Activated CD4-positive, alpha-beta T cell treated with anti-CD3 and anti-CD28 coated beads, Interleukin-2, Interleukin-4, amounts not matched to agents 100 ng/mL and 50 ng/mL, durations not matched to agents 16 hours and 8 hours (primary cell): ENCODE measurements at regions not wholly inside any gene's neighbourhood (a gene's known extent, or its start where the extent isn't known, plus 50 kb on each side); places are given as distances from the start of the nearest gene placed in this dataset.
A peak's percentile ranks its signal among the peaks of the same experiment; 100 is the strongest.
"Not testable (repeated sequence)": the region's sequence is repeated elsewhere in the genome, so short reads cannot be mapped to it uniquely, and the experiment has no call there.

Experiments
- DNase-seq: peaks from one replicate; pipeline ENCODE4 v3.0.0-alpha.2; 2020; ENCODE audit warnings: low spot score

DNA sequence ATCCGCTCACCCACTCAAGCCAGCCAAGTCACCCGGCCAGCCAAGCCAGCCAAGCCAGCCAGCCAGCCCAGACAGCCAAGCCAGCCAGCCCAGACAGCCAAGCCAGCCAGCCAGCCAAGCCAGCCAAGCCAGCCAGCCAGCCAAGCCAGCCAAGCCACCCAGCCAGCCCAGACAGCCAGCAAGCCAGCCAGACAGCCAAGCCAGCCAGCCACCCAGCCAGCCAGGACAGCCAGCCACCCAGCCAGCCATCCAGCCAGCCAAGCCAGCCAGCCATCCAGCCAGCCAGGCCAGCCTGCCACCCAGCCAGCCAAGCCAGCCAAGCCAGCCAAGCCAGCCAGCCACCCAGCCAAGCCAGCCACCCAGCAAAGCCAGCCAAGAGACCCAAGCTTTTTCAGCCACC is 316.8 kb upstream of the PLGLB2 start:
- not testable (repeated sequence) for DNase-seq

DNA sequence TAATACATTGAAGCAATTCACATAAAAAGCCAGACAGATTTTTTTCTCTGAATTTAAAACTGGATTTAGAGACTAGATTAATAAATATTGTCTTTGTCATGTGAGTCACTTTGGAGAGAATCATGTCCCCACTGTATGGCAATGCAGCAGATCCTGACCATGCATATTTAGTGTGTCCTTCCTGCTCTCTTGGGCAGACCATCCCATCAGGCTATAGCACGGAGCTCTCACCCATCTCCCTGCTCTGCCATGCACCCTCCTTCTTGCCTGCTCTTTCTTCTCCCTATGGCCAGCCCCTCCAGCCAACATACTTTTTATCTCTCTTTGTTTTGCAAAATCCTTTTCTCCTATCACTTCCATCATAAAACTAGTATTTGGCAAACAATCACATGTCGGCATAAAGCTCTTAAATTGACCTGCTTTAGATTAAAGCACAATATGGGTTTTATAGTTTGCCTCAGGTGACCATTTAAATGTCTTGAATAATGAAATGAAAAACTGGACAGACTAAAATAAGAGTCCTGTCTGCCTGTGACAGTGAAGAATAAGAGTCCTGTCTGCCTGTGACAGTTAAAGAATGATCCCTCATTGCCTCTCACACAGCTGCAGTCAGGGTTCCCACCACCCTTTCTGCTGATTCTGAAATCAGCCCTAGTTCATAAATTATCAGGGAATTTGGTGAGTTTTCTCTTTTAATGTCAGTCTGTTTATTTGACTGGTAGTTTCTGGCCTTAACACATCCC is 315.0 kb upstream of the PLGLB2 start:
- DNase-seq = not testable (repeated sequence)

DNA sequence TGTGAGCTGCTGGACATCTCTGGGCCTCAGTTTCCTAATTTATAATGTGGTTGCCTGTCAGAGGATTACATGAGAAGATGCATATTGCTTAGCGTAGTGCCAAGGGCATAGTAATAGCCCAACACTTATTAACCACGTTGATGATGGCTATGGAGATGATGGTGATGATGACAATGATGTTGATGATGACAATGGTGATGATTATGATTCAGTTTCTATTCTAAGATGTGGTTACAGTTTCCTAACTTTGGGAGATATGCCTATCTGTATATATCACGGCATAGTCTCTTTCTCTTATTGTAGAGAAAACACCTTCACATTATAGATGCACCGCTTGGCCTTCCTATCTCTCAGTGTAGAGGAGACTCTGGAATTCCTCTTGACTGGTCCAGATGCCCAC is 311.9 kb upstream of the PLGLB2 start:
- not testable (repeated sequence) for DNase-seq

DNA sequence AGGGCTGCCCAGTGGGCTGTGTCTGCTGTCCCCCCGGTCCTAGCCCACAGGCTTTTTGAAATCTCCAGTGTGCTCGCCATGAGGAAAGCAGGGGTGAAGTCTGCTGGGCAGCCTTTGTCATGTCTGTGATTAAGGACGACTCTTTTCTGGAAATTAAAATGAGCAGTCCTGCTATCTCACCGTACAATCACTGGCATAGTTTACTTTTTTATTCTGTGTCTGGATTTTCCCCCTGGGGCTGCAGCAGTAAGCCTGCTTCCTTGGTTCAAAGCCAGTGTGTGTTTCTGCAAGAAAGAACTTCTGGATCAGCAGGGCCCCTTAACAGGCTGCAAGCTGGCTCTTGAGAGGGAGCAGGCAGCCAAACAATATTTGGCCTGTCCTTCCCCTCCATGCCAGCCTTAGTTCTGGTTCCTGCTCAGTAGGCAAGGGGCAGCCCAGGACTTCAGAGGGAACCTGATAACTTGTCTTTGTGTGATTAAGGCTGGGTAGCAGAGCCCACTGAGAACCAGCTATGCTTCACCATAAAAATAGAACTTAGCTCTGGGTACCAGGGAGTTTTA is 310.1 kb upstream of the PLGLB2 start:
- not testable (repeated sequence) for DNase-seq

DNA sequence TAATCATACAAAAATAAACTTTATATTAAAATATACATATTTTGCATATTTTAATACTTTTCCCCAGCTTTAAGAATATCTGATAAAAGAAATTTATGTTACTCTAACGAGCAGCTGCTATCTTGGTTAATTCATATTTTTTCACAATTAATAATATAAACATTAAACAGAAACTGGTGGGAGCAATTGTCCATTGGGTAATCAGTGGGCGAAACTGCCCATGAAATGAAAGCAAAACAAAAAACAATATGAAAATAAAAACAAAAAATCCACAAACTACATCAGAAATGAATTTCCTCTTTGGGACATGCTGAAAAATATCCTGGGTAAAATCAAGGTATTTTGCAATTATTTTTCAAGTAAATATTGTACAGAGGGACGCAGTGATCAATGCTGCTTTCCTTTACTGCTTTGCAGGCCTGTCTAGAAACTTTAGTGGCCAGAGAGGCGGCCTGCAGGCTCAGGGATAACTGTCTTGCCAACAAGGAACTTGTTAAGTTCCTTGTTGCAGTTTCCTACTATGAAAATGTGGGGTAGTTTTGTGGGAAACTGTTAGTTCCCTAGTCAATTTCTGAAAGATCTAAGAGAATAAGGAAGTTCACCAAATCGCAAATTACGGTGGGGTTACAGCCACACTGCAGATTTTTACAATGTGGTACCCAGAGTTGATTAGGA is 309.0 kb upstream of the PLGLB2 start:
- DNase-seq = not testable (repeated sequence)

DNA sequence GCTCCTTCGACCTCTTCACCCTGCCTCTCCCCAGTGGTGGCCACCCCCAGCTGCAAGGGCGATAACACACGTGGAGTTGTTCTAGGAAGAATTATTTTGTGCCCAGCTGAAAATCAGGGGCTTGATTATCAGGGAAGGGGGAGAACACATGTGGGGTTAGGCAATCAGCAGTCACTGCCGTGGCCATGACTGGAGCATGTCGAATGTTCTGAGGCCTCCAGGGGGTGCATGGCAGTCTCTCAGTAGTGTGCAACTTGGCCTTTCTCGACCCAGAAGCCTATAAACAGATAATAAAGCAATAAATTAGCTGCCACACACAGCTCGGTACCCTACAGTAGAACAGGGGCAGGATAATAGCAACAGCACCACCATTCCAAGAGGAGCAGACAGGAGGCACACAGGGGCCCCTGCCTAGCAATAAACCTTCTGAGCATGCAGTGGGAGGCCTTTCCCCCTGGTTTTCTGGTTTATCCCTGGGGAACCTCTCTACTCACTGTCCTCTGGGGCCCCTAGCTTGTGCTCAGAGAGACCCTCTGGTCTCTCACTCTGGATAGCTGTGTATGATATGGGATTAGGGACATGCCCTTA is 308.2 kb upstream of the PLGLB2 start:
- not testable (repeated sequence) for DNase-seq

DNA sequence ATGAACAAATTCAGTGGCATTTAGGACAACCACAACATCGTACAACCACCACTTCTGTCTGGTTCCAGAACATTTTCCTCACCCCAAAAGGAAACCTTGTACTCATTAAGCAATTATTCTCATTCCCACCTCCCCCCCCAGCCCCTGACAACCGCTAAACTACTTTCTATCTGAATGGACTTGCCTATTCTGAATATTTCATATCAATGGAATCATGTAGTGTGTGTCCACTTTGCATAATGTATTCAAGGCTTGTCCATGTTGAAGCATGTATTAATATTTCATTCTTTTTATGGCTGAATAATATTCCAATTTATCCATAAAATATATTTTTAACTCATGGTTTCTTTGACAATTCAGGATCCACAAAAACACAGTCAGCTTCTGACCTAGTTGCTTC is 307.2 kb upstream of the PLGLB2 start:
- not testable (repeated sequence) for DNase-seq

DNA sequence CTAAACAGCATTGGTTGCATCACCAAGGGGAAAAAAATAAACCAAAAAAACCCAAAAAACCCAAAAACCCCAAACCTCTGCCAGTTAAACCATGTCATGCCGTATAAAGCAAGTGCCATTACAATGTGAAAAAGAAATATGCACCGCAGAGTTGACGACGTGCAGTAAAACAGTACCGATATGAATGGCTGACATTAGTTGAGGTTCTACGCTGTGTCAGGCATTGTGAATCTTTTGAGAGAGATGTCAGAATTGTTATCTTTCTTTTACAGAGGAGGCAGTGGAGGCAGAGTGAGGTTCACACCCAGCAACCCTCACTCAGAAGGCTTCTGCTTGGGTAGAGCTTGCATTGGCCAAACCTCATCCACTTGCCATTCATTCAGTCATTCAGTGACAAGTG is 306.5 kb upstream of the PLGLB2 start:
- DNase-seq = peak; percentile 71

DNA sequence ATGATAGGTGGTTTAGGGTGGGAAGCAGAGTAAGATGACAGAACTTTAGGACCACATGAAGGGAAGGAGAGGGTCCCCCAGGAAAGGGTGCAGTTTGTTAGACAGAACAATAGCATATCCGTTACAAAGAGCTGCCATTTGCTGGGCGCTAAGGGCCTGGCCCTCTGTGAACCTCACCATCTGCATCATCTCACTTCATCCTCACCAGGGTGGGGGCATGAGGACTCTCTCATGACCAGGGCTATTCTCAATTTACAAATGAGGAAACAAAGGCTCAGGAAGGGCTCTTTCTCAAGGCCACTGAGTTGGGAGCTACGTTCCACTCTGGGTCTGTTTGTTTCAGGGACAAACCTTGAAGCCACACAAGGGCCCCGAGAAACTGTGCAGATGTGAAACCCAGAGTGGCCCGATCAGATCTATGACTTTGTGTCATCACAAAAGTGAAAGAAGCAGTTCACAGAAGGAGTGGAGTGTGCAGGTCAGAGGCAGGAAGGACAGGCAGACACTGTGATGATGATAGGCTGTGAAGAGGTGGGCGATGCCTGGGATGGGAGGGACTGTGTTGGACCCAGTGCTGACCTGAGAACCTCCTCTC is 304.8 kb upstream of the PLGLB2 start:
- DNase-seq = peak; percentile 64

DNA sequence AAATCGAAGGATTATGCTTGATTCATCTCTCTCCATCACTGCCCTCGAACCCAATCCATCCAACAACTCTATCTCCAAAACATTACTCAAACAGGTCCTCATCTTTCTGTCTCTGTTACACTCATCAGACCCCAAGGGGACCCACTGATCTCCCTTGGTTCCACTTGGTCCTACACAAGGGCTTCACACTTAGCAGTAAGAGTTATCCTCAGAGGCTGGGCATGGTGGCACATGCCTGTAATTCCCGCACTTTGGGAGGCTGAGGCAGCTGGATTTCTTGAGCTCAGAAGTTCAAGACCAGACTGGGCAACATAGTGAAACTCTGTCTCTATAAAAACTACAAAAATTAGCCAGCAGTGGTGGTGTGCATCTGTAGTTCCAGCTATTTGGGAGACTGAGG is 302.9 kb upstream of the PLGLB2 start:
- not testable (repeated sequence) for DNase-seq

DNA sequence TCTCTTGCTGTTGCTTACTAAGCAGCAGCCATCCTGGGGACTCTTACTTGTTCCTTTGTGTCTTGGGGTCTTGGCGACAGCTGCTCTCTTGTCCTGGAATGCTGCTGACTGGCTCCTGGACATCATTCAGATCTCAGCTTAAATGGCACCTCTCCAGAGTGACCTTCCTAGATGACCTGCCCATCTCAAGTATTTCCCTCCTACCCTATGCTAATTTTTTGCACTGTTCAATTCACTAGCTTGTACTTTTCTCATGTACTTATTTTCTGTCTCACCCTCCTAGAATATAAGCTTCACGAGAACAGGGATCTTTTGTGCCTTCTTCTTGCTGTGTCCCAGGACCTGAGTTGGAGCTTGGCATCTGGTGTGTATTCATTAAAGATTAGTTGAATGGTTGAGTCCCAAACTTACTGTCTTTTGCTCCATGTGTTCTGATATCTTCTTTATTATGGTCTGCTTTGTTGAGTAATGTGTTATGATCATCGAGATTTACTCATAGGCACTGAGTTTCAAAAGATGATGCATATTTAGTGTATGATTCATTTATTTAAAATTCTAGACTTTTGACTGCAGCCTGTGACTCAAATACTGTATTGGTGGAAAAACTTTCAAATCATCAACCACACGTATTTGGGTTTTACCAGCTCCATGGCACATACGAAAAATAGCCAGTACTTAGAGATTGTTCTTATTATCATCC is 302.1 kb upstream of the PLGLB2 start:
- DNase-seq = not testable (repeated sequence)

DNA sequence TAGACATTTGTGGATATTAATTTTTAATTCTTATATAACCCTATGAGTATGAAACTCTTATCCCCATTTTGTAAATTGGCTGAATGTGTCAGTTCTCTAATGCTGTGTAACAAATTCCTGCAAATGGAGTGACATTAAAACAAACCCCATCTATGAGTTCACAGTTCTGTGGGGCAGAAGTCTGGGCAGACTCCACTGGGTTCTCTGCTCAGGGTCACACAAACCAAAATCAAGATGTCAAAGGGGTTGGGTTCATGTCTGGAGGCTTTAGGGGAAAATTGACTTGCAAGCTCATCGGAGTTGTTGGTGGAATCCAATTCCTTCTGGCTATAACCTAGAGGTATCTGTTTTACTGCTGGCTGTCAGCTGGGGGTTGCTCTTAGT is 301.6 kb upstream of the PLGLB2 start:
- DNase-seq = not testable (repeated sequence)

DNA sequence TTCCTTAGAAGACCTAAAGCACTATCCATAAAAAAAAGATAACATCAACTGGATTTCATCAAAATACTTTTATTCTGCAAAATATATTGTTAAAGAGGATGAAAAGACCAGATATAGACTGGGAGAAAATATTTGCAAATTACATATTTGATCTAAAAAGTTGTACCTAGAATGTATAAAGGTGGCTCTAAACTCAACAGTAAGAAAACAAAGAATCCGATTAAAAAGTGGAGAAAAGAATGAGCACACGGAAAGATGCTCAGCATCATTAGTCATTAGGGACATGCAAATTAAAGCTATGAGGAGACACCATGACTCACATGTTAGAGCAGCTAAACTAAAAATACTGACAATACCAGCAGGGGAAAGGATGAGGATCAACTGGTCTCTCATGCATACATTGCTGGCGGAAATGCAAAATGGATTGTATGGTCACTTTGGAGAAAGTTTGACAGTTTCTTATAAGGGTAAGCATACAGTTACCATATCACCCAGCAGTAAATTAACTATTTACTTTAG is 298.4 kb upstream of the PLGLB2 start:
- not testable (repeated sequence) for DNase-seq

DNA sequence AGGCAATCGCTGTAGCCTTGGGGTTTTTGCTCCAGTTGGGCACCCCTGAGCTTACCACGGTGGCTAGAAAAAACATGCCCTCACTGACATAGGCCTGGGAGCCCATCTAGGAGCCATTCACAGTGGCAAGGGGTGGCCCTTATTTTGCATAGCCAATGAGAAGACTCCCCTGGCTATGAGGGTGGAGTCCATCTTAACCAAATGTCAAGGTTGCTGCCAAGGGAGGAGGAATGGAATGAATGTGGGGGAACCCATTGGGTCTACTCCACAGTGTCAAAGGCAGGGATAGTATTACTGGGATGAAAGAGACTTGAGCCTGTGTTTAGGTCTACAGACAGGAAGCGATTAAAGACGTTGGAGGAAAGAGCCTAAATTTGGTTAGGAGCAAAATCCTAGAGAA is 295.7 kb upstream of the PLGLB2 start:
- not testable (repeated sequence) for DNase-seq

DNA sequence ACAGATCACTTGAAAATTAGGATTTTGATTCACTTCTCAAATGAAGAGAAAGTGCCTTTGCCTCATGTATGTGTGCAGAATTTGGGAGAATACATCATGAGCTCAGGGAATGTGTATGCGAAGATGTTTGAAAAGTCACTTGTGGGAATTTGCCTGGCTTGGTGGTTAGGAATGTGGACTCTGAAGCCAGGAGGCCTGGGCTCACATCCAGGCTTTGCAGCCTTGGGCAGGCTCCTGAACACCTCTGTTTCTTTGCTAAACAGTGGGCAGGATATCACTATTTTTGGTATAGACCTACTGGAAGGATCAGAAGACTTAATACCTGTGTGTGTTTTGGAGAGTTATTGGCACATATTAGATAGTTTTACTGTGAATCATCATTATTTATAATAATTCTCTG is 295.0 kb upstream of the PLGLB2 start:
- not testable (repeated sequence) for DNase-seq

DNA sequence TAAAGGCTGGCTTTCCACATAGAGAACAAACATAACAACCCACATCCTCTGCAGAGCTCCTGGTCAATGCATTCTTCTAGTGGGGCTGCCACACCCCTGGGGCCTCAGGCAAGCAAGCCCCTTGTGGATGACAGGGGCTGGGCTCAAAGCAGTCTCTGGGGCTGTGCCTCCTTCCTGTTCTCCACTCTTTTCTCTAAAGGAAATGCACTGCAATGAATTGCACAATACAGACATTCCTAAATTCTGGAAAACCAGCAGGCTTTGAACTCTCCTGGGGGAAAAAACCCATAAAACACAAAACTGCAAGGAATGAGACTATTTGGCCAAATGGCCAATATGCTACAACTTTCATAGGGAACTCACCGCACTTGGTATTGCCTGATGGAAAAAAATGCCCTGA is 293.9 kb upstream of the PLGLB2 start:
- not testable (repeated sequence) for DNase-seq

DNA sequence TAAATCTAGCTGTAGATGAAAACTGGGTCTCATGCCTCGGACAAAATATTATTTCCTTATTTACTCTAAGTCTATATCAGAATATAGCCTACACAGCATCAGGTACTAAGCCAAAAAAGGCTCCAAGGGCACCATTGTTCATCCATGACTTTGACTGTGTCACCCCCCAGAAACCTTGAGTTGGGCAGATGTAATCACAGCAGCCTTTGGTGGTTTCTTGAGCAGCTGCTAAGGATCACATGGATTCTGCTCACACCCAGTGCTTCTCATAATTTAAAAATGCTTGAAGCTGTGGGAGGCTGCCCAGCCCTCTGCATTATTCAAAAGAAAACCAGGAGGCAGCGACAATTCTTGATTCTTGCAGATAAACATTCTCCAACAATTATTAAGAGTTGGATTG is 293.5 kb upstream of the PLGLB2 start:
- not testable (repeated sequence) for DNase-seq

DNA sequence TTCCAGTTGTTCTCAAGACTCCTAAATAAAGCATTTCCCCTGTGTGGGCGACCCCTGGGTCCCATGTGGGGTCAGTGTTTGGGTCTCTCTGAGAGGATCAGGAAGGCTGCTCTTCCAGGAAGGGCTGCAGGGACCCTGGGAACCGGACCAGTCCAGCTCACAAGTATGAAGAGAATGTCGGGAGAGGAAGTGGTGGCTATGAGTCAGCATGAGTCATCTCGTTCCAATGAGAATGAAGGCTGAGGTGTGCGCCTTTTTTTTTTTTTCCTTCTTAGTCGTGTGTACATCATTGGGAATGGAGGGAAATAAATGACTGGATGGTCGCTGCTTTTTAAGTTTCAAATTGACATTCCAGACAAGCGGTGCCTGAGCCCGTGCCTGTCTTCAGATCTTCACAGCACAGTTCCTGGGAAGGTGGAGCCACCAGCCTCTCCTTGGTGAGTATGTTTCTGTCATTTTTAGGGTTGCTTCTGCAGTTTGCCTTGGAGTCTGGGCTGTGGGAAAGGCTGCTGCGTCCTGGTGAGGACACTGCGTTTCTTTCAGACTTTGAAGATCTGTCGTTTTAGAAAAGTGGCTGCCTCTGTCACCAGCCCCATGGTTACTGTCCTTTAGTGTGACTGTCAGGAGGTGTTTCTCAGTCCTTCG is 292.6 kb upstream of the PLGLB2 start:
- DNase-seq = not testable (repeated sequence)

DNA sequence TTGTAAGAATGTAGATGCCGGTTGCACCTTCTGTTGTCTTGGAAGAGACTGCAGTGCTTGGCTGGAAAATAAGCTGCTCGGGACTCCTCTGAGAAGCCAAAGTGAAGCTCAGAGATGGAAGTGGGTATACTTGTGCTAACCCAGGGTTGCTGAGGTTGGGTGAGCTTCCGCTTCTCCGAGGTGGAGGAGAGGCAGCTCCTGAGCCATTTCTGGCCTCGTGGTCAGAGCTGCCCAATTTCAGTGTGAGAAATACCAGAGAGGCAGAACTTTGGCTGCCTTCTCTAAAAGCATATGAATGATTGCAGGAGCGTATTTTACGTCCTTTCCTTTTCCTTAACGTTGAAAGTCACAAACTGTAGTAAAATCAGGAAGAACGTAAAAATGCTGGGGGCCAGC is 292.0 kb upstream of the PLGLB2 start:
- DNase-seq = peak; percentile 46

DNA sequence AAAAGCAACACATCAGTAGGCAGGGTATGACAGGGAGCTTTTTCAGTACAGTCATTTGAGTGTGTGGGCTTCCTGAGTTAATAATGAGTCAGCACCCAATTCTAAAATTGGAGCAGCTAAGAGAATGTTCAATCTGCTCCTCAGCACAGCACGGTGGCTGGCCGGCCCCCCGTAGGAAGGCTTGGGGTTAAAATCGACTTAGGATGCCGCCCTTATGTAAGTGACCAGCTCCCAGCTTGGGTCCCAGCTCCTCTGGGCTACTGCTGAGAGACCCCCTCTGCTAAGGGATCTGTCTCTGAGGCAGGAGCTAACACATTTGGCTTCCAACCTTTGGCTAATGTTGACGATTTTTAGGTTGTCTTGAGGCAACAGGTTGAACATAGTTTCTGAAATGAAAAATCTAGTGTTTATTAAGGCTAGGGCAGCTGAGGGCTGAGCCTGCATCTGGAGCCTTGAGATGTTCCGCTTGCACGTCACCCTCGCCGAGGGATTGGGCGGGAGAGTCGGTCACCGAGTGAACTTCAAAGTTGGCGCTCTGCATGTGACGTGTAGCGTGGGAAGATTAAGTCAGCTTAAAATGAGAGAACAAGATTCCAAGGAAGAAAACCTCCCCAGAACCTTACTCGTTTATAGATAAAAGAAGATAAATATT is 291.3 kb upstream of the PLGLB2 start:
- not testable (repeated sequence) for DNase-seq

DNA sequence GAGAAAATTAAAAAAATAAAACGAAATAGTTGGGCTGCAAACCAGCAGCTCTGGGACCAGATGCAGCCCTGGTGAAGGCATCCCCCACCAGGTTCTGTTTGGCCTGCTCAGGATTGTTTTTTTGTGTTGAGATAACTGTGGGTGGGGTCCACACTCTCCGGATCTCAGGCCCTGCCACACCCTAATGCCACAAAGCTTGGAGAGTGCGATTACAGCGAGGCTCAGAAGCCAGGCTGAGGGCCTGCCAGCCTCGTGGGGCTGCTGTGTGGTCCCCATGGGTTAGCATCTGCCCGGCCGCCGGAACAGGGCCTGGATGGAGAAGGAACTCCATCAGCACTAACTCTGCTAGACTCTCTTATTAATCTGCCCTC is 290.8 kb upstream of the PLGLB2 start:
- DNase-seq = not testable (repeated sequence)
